Uterus (tissue), 3 donors: ENCODE measurements at regions not wholly inside any gene's neighbourhood (a gene's known extent, or its start where the extent isn't known, plus 50 kb on each side); places are given as distances from the start of the nearest gene placed in this dataset.

ENCODE experiments used
- DNase-seq, 2 donors: peaks; one replicate each; pipeline ENCODE4 v3.0.0-alpha.2; 2019 to 2020
- H3K27ac ChIP-seq, 2 donors: fragments of 200-600 bp; sonication (generic); 1 replicate in 1 of 2; 2 replicates in 1 of 2; pipeline ENCODE4 v1.5.1; 2016 to 2018
- H3K27me3 ChIP-seq, 2 donors: fragments of 200-600 bp; sonication (generic); one replicate each; pipeline ENCODE4 v1.5.1; 2018 to 2019; ENCODE audit warnings: control low read depth in 1 of 2
- H3K36me3 ChIP-seq, 2 donors: fragments of 200-600 bp; sonication (generic); one replicate each; pipeline ENCODE4 v1.5.1; 2019; ENCODE audit warnings: control low read depth in 1 of 2
- H3K4me1 ChIP-seq, 2 donors: fragments of 200-600 bp; sonication (generic); one replicate each; pipeline ENCODE4 v1.5.1; 2018 to 2019; ENCODE audit warnings: control low read depth in 1 of 2
- H3K4me3 ChIP-seq, 2 donors: fragments of 200-600 bp; sonication (generic); 1 replicate in 1 of 2; 2 replicates in 1 of 2; pipeline ENCODE4 v1.5.1; 2018 to 2019; ENCODE audit warnings: mild to moderate bottlenecking in 1 of 2
- H3K9me3 ChIP-seq, 2 donors: fragments of 200-600 bp; sonication (generic); one replicate each; pipeline ENCODE4 v1.5.1; 2019; ENCODE audit warnings: control low read depth in 1 of 2
- POLR2A ChIP-seq, 2 donors: fragments of 450-650 bp; IDR thresholded peaks; one replicate each; pipeline ENCODE4 v1.6.1; 2016; ENCODE audit warnings: antibody characterized with exemption in 2 of 2, mild to moderate bottlenecking in 1 of 2, moderate library complexity in 1 of 2
- intact Hi-C: fragments of 100-400 bp; cut with DNase I; formaldehyde crosslinking; loops from one replicate; pipeline ENCODE4 v1.15.1; 2023; ENCODE audit warnings: low total_unique reads
- TF ChIP-seq, protein P1 (sequence below), 4 experiments: fragments of 200-600 bp in 2 of 4; fragments of 450-650 bp in 2 of 4; sonication (generic) in 2 of 4; IDR thresholded peaks; one replicate each; pipeline ENCODE4 v1.5.1; 2016 to 2019; ENCODE audit warnings: antibody characterized with exemption in 4 of 4, mild to moderate bottlenecking in 2 of 4, moderate library complexity in 1 of 4
- donor health status: DM: yes; HTN: yes; CAD: no.

DNA sequence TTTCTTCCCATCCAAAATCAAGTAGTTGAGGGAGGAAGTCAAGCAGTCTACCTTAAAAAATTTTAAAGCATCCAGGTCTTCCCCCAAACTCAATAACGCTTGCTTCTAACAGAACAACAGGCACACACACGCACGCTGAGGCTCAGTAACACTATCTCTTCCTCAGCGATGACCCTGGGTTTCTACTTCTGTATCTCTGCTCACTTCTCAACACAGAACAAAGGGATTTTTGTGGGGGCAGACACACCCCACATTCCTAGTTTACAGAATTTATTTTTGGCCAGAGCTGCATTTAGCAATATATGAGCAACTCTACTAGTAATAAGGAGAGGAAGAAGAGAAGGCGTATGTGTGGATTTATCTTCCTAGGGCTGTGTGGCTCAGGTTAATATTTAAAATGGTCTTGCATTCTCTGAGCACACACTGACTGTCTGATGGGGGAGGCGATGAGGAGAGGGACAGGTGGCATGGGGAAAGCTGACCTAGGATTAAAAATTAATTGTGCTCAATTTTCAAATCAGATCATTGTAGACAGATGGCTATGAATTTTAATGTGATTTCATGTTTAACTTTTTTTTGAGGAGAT lies 71.3 kb upstream of the PPM1B start:
- peaks cover 0 to 4% of the 10 kb centered on the region in 2 donors for H3K4me1 ChIP-seq
- no peak for TF ChIP-seq POLR2A (IDR thresholded peaks at IDR 0.05)
- TF ChIP-seq, protein P1, sequence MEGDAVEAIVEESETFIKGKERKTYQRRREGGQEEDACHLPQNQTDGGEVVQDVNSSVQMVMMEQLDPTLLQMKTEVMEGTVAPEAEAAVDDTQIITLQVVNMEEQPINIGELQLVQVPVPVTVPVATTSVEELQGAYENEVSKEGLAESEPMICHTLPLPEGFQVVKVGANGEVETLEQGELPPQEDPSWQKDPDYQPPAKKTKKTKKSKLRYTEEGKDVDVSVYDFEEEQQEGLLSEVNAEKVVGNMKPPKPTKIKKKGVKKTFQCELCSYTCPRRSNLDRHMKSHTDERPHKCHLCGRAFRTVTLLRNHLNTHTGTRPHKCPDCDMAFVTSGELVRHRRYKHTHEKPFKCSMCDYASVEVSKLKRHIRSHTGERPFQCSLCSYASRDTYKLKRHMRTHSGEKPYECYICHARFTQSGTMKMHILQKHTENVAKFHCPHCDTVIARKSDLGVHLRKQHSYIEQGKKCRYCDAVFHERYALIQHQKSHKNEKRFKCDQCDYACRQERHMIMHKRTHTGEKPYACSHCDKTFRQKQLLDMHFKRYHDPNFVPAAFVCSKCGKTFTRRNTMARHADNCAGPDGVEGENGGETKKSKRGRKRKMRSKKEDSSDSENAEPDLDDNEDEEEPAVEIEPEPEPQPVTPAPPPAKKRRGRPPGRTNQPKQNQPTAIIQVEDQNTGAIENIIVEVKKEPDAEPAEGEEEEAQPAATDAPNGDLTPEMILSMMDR (IDR thresholded peaks at IDR 0.05): no peak
- no peak overlapping the region for H3K27ac ChIP-seq
- intact Hi-C loops: no loop called here
- H3K4me3 ChIP-seq: no peak overlapping the region
- no peak for DNase-seq
- no peaks in the 10 kb centered on the region for H3K9me3 ChIP-seq
- H3K27me3 ChIP-seq: no peaks in the 10 kb centered on the region
- H3K36me3 ChIP-seq: no peaks in the 10 kb centered on the region

DNA sequence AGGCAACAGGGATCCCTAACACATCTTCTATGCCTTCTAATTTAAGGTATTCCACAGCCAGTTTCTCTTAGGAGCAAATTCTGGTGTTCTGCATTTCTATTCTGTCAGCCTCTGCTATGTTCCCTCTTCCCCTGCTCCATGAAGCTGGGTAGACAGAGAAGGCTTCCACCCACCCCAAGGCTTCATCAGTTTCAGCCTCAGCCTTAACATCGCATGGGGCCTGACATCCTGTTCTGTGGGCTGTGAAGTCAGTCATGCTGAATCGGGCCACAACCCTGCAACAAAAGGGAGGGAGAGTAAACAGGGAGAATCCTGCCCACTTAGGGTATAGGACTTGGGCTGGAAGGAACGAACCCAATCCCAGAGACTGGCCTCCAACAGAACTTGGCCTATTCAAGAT lies 70.6 kb upstream of the PPM1B start:
- DNase-seq: no peak
- Histone ChIP-seq H3K9me3 (no peaks in the 10 kb centered on the region), H3K36me3 (no peaks in the 10 kb centered on the region), H3K27ac (no peak overlapping the region), H3K27me3 (no peaks in the 10 kb centered on the region), H3K4me3 (no peak overlapping the region), H3K4me1 (peaks cover 0 to 4% of the 10 kb centered on the region in 2 donors)
- intact Hi-C loops: no loop called here
- TF ChIP-seq POLR2A (IDR thresholded peaks at IDR 0.05): no peak
- TF ChIP-seq, protein P1 (IDR thresholded peaks at IDR 0.05): no peak

DNA sequence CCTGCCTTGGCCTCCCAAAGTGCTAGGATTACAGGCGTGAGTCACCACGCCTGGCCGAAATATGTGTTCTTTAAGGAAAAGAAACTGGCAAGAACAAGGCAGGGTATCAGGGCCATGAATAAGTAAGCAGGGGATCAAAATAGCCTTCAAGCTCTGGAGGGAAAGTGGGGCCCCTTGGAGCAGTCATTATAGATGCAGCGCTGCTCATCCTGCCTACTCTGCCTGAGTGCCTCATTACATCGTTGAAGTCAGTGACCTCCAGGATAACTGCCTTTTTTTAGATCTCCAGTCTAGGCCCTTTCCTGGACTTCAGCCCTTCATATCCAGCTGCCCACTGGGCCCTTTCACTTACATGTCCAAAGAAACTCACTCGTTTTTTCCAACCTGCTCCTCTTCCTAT lies 69.8 kb upstream of the PPM1B start:
- Histone ChIP-seq H3K9me3 (no peaks in the 10 kb centered on the region), H3K4me1 (peaks cover 0 to 4% of the 10 kb centered on the region in 2 donors), H3K27me3 (no peaks in the 10 kb centered on the region), H3K27ac (no peak overlapping the region), H3K36me3 (no peaks in the 10 kb centered on the region), H3K4me3 (no peak overlapping the region)
- TF ChIP-seq, protein P1 (IDR thresholded peaks at IDR 0.05): no peak
- no peak for TF ChIP-seq POLR2A (IDR thresholded peaks at IDR 0.05)
- no peak for DNase-seq
- intact Hi-C loops: no loop called here

DNA sequence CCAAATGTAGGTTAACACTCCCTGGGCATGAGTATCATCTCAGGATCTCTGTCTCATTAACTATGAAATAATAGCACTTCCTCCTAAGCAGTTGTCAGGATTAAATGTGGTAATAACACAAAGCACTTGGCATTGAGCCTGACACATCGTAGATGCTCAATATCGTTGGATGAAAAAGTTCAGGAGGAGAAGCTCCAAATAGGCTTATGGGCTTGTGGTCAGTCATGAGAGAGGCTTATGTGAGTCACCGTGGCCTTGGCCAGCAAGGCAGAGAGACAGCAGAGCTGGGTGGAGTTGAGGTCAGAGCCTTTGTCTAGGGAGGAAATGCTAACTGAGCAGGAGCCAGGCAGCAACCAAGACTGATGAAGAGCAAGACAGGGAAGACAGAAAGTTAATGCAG lies 68.3 kb upstream of the PPM1B start:
- peak overlapping the region in 1 of 2 donors; percentile 42 for H3K27ac ChIP-seq
- intact Hi-C loops: no loop called here
- H3K4me3 ChIP-seq: no peak overlapping the region
- H3K36me3 ChIP-seq: no peaks in the 10 kb centered on the region
- TF ChIP-seq, protein P1 (IDR thresholded peaks at IDR 0.05): no peak
- TF ChIP-seq POLR2A (IDR thresholded peaks at IDR 0.05): no peak
- H3K4me1 ChIP-seq: peaks cover 0 to 4% of the 10 kb centered on the region in 2 donors
- peak; percentile 61 to 69 for DNase-seq
- no peaks in the 10 kb centered on the region for H3K9me3 ChIP-seq
- H3K27me3 ChIP-seq: no peaks in the 10 kb centered on the region

DNA sequence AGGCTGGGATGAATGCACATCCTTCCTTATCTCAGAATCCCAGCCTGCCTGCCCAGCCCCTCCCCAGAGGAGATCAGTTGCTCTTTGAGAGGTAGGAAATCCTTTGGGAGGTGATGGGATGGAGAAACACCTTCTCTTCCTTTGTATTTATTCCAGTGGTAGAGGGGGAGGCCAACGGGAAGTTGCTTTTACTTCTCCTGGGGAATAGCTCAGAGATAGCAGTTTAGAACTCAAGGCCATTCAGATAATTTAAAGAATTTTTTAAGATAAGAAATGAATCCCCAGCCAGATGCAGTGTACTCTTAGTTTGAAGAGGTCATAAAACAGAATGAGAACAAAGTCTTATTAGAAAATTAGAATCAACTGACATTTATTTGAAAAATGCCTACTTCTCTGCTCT lies 67.4 kb upstream of the PPM1B start:
- Histone ChIP-seq H3K9me3 (no peaks in the 10 kb centered on the region), H3K36me3 (no peaks in the 10 kb centered on the region), H3K27me3 (no peaks in the 10 kb centered on the region), H3K4me1 (peaks cover 0 to 4% of the 10 kb centered on the region in 2 donors), H3K4me3 (no peak overlapping the region), H3K27ac (no peak overlapping the region)
- no peak for DNase-seq
- no peak for TF ChIP-seq POLR2A (IDR thresholded peaks at IDR 0.05)
- TF ChIP-seq, protein P1 (IDR thresholded peaks at IDR 0.05): no peak
- intact Hi-C loops: no loop called here
